Activated CD8-positive, alpha-beta T cell treated with anti-CD3 and anti-CD28 coated beads for 36 hours (primary cell): ENCODE measurements at regions not wholly inside any gene's neighbourhood (a gene's known extent, or its start where the extent isn't known, plus 50 kb on each side); places are given as distances from the start of the nearest gene placed in this dataset.
A peak's percentile ranks its signal among the peaks of the same experiment; 100 is the strongest.

Experiments
- ATAC-seq: fragments of 200-7000 bp; cut with Tn5 transposase; one replicate; pipeline ENCODE4 v1.10.0; 2021; ENCODE audit warnings: mild to moderate bottlenecking, moderate library complexity
- CTCF ChIA-PET: fragments of 350-600 bp; sonication (Branson Sonifier 250); formaldehyde crosslinking; loops from one replicate; lab custom pipeline; 2021; ENCODE audit warnings: antibody characterized with exemption; lab: Charles Lee
- POLR2A ChIA-PET: fragments of 350-600 bp; sonication (Branson Sonifier 250); formaldehyde crosslinking; loops from one replicate; lab custom pipeline; 2021; ENCODE audit warnings: antibody characterized with exemption; lab: Charles Lee
- DNase-seq: peaks from one replicate; pipeline ENCODE4 v3.0.0-alpha.2; 2020
- H3K27ac Mint-ChIP-seq: one replicate; pipeline ENCODE4 v1.8.0; 2021; ENCODE audit warnings: mild to moderate bottlenecking, mixed read lengths
- H3K27me3 Mint-ChIP-seq: one replicate; pipeline ENCODE4 v1.8.0; 2021; ENCODE audit warnings: mixed read lengths
- H3K36me3 Mint-ChIP-seq: one replicate; pipeline ENCODE4 v1.8.0; 2021; ENCODE audit warnings: low read depth, mixed read lengths
- H3K4me1 Mint-ChIP-seq: one replicate; pipeline ENCODE4 v1.8.0; 2021; ENCODE audit warnings: low read depth, mixed read lengths
- H3K4me3 Mint-ChIP-seq: one replicate; pipeline ENCODE4 v1.8.0; 2021; ENCODE audit warnings: mild to moderate bottlenecking, moderate library complexity, mixed read lengths
- H3K9me3 Mint-ChIP-seq: one replicate; pipeline ENCODE4 v1.8.0; 2021; ENCODE audit warnings: mixed read lengths
- intact Hi-C: fragments of 100-400 bp; cut with micrococcal nuclease; formaldehyde crosslinking; loops from one replicate; pipeline ENCODE4 v1.10.0; 2022
- TF ChIP-seq, protein P1 (sequence below): fragments of 200-600 bp; IDR thresholded peaks from one replicate; pipeline ENCODE4 v1.8.0; 2022; ENCODE audit warnings: antibody characterized with exemption, mild to moderate bottlenecking

- no peak overlapping the region for H3K27ac Mint-ChIP-seq
- H3K9me3 Mint-ChIP-seq = no peaks in the 10 kb centered on the region
- ChIA-PET CTCF (no interaction called here), POLR2A (no interaction called here)
- DNase-seq (peak; percentile 36), ATAC-seq (peak; percentile 89)
- H3K4me1 Mint-ChIP-seq = peaks cover 13% of the 10 kb centered on the region
- H3K4me3 Mint-ChIP-seq = no peak overlapping the region
- intact Hi-C loops = no loop called here
- H3K27me3 Mint-ChIP-seq = peaks cover 25% of the 10 kb centered on the region
- TF ChIP-seq, protein P1, sequence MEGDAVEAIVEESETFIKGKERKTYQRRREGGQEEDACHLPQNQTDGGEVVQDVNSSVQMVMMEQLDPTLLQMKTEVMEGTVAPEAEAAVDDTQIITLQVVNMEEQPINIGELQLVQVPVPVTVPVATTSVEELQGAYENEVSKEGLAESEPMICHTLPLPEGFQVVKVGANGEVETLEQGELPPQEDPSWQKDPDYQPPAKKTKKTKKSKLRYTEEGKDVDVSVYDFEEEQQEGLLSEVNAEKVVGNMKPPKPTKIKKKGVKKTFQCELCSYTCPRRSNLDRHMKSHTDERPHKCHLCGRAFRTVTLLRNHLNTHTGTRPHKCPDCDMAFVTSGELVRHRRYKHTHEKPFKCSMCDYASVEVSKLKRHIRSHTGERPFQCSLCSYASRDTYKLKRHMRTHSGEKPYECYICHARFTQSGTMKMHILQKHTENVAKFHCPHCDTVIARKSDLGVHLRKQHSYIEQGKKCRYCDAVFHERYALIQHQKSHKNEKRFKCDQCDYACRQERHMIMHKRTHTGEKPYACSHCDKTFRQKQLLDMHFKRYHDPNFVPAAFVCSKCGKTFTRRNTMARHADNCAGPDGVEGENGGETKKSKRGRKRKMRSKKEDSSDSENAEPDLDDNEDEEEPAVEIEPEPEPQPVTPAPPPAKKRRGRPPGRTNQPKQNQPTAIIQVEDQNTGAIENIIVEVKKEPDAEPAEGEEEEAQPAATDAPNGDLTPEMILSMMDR = no peak
- no peaks in the 10 kb centered on the region for H3K36me3 Mint-ChIP-seq
Measured at GRCh38 chr7:50832744-50833143, 50.0 kb upstream of the GRB10 start.
